Activated CD8-positive, alpha-beta memory T cell treated with anti-CD3 and anti-CD28 coated beads, Interleukin-2, amount 10 ng/mL, durations not matched to agents 7 days and 5 days (primary cell): ENCODE measurements at regions not wholly inside any gene's neighbourhood (a gene's known extent, or its start where the extent isn't known, plus 50 kb on each side); places are given as distances from the start of the nearest gene placed in this dataset.
"Not testable (repeated sequence)": the region's sequence is repeated elsewhere in the genome, so short reads cannot be mapped to it uniquely, and the experiment has no call there.

Experiments used
- ATAC-seq: fragments of 150-1000 bp; cut with Tn5 transposase; one replicate; pipeline ENCODE4 v1.10.0; 2021; ENCODE audit warnings: moderate library complexity
- CTCF ChIA-PET: fragments of 350-600 bp; sonication (Branson Sonifier 250); formaldehyde crosslinking; loops from one replicate; lab custom pipeline; 2021; ENCODE audit warnings: antibody characterized with exemption; lab: Charles Lee
- DNase-seq: peaks from one replicate; pipeline ENCODE4 v3.0.0-alpha.2; 2020
- H3K27ac Mint-ChIP-seq: one replicate; pipeline ENCODE4 v1.8.0; 2021; ENCODE audit warnings: mild to moderate bottlenecking, mixed read lengths
- H3K27me3 Mint-ChIP-seq: one replicate; pipeline ENCODE4 v1.8.0; 2021; ENCODE audit warnings: mixed read lengths
- H3K36me3 Mint-ChIP-seq: one replicate; pipeline ENCODE4 v1.8.0; 2021; ENCODE audit warnings: mild to moderate bottlenecking, mixed read lengths
- H3K4me1 Mint-ChIP-seq: one replicate; pipeline ENCODE4 v1.8.0; 2021; ENCODE audit warnings: mixed read lengths
- H3K4me3 Mint-ChIP-seq: one replicate; pipeline ENCODE4 v1.8.0; 2021; ENCODE audit warnings: mild to moderate bottlenecking, moderate library complexity, mixed read lengths
- H3K9me3 Mint-ChIP-seq: one replicate; pipeline ENCODE4 v1.8.0; 2022; ENCODE audit warnings: low read depth, mixed read lengths

DNA sequence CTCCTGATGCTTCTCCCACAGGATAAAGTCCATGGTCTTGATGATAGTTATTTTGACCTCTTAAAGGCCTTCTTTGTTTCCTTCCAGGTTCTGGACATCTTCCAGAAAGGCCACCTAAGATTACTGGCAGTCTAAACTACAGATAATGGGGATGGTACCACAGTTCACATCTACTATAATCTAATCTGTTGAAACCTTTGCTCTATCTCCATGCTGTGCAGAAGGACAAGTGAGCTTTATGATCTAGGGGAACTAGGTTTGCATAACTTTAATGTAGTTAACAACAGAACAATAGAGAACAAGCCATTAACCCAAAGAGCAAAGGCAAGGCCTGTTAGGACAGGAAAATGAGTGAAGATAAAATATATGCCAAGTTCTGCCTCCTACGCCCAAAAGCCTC lies 103.9 kb upstream of the KLHL13 start:
- CTCF ChIA-PET = no interaction called here
- no peaks in the 10 kb centered on the region for H3K4me1 Mint-ChIP-seq
- no peak overlapping the region for H3K4me3 Mint-ChIP-seq
- no peak overlapping the region for H3K27ac Mint-ChIP-seq
- DNase-seq (no peak), ATAC-seq (no peak)
- H3K9me3 Mint-ChIP-seq = no peaks in the 10 kb centered on the region
- no peaks in the 10 kb centered on the region for H3K36me3 Mint-ChIP-seq
- peaks cover 2% of the 10 kb centered on the region for H3K27me3 Mint-ChIP-seq

DNA sequence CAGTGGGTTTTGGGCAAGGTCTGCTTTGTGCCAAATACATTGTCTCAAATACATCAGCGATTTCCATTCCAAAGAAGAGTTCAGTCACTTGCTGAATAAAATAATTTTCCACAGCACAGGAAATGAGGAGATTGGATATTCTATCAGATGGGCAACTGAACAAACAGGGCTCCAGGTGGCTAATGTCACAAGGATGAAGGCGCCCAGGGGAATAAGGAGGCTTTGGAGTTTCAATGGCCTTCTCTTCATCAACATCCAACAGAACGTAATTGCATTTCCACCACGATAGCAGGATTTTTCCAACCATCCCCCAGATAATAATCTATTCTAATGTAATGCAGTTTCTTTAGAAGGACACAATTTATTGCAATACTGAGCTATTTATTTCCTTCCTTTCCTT lies 104.7 kb upstream of the KLHL13 start:
- H3K4me1 Mint-ChIP-seq = no peaks in the 10 kb centered on the region
- H3K36me3 Mint-ChIP-seq = no peaks in the 10 kb centered on the region
- no peak overlapping the region for H3K27ac Mint-ChIP-seq
- H3K4me3 Mint-ChIP-seq = no peak overlapping the region
- DNase-seq (no peak), ATAC-seq (no peak)
- H3K9me3 Mint-ChIP-seq = no peaks in the 10 kb centered on the region
- CTCF ChIA-PET = no interaction called here
- H3K27me3 Mint-ChIP-seq = peaks cover 3% of the 10 kb centered on the region

DNA sequence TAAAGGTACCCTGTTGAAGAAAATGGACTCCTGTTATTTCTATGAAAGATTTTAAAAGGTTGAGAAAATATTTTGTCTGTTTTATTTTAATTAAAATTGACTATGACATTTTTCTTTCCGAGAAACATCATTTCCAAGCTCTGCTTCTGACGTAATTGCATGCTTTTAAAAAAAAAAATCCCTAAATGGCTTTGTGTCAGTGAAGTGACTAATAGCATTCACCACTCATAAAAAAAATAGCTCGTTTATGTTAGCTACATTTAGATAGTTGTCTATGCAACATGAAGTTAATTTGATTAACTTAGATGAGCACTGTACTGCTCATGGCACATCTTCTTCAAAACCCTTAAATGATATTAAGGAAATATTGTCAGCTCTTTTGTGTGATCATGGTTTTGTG lies 105.1 kb upstream of the KLHL13 start:
- Mint-ChIP-seq H3K36me3 (no peaks in the 10 kb centered on the region), H3K27ac (no peak overlapping the region), H3K9me3 (no peaks in the 10 kb centered on the region), H3K4me3 (no peak overlapping the region), H3K4me1 (no peaks in the 10 kb centered on the region), H3K27me3 (peaks cover 3% of the 10 kb centered on the region)
- CTCF ChIA-PET = no interaction called here
- ATAC-seq = no peak
- no peak for DNase-seq

DNA sequence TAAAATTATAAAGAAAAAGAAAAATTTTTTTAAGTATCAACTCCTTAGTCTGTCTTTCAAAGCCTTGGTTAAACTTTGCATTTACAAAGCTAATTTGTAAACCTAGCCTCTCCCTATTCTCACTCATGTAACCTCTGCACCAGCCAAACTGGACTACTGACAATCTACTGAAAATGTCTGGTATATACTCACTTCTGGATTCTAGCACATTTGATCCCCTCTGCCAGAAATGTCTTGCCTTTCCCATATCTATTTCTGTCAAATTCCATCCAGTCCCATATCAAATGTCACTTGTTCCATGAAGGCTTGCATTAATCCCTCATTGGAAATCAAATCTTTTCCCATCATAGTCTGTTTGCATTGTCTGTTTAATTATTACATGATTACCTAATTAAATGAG lies 105.8 kb upstream of the KLHL13 start:
- H3K36me3 Mint-ChIP-seq = no peaks in the 10 kb centered on the region
- no peak overlapping the region for H3K4me3 Mint-ChIP-seq
- no peak for DNase-seq
- H3K9me3 Mint-ChIP-seq = no peaks in the 10 kb centered on the region
- CTCF ChIA-PET = no interaction called here
- no peaks in the 10 kb centered on the region for H3K4me1 Mint-ChIP-seq
- H3K27me3 Mint-ChIP-seq = peaks cover 3% of the 10 kb centered on the region
- no peak overlapping the region for H3K27ac Mint-ChIP-seq
- ATAC-seq = no peak

DNA sequence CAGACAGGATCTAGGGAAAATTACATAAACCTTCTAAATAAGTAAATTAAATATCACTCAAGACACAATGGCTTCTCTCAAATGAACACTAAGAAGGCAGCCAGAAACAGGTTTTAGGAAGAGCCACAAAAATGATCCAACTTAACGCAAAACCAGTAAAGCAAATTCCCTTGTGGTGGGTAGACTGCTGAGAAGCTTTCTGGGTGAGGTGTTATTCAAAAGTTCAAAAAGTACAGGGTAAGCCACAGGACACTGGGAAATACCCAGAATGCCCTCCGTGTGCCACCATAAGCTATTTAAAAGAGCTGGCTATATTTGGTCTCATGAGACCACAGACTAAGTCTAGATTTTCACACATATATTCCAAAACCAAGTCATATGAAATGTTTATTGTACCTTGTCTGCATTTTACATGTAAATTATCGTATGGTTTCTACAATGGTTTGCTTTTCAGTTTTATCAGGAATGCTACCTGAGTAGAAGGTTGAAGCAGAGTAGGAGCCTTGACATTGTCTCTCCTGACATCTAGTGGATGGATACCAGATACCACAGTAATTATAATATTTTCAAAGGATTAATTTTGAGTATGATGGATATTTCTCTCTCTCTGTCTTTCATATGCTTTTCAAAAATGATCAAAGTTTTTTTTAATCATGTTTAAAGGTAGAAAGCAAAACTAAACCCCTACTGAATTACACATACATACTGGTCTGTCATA lies 109.3 kb upstream of the KLHL13 start:
- CTCF ChIA-PET = no interaction called here
- DNase-seq (no peak), ATAC-seq (no peak)
- no peaks in the 10 kb centered on the region for H3K4me1 Mint-ChIP-seq
- H3K9me3 Mint-ChIP-seq = no peaks in the 10 kb centered on the region
- H3K27ac Mint-ChIP-seq = no peak overlapping the region
- H3K27me3 Mint-ChIP-seq = peaks cover 3% of the 10 kb centered on the region
- no peak overlapping the region for H3K4me3 Mint-ChIP-seq
- H3K36me3 Mint-ChIP-seq = no peaks in the 10 kb centered on the region

DNA sequence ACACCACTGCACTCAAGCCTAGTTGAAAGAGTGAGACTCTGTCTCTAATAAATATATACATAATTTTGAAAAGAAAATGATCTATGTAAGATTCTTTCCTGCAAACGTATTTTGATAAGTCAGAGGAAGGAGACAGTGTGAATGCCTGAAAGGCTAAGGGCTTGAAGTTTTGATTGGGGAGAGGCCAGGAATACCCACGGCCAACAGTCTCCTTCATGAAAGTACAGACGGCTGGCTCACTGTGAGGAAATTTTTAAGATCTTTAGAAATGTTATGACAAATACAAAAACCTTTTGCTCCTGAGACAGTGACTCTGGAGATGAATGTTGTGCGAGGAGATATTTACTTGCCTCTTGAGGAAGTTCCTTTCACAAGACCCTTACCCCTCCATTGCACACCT lies 111.4 kb upstream of the KLHL13 start:
- no peak overlapping the region for H3K4me3 Mint-ChIP-seq
- ATAC-seq (no peak), DNase-seq (no peak)
- no peak overlapping the region for H3K27ac Mint-ChIP-seq
- H3K36me3 Mint-ChIP-seq = no peaks in the 10 kb centered on the region
- CTCF ChIA-PET = no interaction called here
- H3K27me3 Mint-ChIP-seq = peaks cover 3% of the 10 kb centered on the region
- no peaks in the 10 kb centered on the region for H3K4me1 Mint-ChIP-seq
- no peaks in the 10 kb centered on the region for H3K9me3 Mint-ChIP-seq

DNA sequence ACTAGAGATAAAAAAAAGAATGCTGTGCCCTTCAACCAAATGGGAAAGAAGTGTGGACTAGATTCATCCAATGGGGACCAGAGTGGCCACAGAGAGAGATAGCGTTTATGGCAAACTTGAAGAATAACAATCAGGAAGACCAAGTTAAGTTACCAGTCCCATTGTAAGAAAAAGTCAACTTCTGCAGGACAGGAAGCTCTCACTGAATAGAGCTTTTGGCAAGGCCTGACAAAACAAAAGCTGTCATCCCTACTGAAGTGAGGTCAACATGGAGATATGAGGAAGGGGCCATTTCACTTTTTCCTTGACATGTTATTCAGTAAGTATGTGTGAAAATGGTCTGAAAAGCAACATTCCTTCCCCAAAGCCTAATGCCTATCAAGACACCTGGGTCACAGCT lies 111.8 kb upstream of the KLHL13 start:
- ATAC-seq = no peak
- no peaks in the 10 kb centered on the region for H3K4me1 Mint-ChIP-seq
- H3K27ac Mint-ChIP-seq = no peak overlapping the region

DNA sequence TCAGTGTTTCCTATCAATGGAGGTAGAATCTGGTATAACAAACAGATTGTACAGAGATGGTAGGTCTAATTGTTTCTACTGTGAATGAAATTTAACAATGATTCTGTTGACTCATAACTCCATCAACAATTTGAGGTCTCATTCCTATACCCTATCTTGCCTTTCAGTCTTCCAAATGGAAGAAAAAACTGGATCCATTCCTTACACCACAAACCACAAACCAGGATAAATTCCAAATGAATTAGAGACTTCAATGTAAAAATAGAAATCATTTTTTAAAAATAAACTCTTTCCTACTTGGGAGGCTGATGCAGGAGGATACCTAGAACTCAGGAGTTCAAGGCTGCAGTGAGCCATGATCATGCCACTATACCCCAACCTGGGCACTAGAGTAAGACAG lies 114.4 kb upstream of the WDR44 start:
- H3K9me3 Mint-ChIP-seq = no peaks in the 10 kb centered on the region
- no peak overlapping the region for H3K27ac Mint-ChIP-seq
- DNase-seq (no peak), ATAC-seq (no peak)
- H3K27me3 Mint-ChIP-seq = no peaks in the 10 kb centered on the region
- CTCF ChIA-PET = no interaction called here
- H3K4me3 Mint-ChIP-seq = no peak overlapping the region
- no peaks in the 10 kb centered on the region for H3K4me1 Mint-ChIP-seq
- no peaks in the 10 kb centered on the region for H3K36me3 Mint-ChIP-seq

More for the DNA sequence above, 111.8 kb upstream of the KLHL13 start:
- H3K36me3 Mint-ChIP-seq = no peaks in the 10 kb centered on the region
- DNase-seq = no peak
- peaks cover 3% of the 10 kb centered on the region for H3K27me3 Mint-ChIP-seq
- no peak overlapping the region for H3K4me3 Mint-ChIP-seq
- CTCF ChIA-PET = no interaction called here
- H3K9me3 Mint-ChIP-seq = no peaks in the 10 kb centered on the region

DNA sequence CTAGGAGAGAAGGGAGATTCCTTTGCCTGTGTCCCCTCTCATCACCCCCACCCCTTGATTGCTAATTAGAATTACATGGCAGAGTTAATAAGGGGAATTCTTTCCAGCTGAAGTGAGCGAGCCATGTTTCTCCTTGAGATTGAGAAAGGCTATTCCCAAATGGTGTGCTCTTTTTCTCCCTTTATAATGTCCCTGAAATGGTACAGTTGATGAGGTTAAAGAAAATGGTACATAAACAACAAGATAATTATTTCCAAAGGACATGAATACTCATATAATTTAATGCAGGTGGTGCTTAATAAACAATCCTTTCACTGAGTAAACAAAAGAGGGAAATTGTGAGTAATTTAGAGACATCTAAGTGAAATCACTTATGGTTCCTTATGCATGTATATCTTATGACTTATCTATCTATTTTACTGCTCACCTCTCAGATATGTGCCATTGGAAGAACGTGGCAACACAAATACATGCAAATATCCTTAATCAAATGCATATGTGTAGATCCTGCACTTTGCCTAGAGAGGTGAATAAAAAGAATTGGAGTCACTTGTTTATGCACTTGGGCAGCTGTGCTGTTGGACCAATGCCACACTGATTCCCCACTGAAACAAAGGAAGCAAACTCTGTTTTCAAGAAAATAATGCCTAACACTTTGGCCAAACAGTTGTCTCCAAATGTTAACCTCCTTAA lies 106.6 kb upstream of the WDR44 start:
- no peaks in the 10 kb centered on the region for H3K27me3 Mint-ChIP-seq
- H3K4me3 Mint-ChIP-seq = no peak overlapping the region

DNA sequence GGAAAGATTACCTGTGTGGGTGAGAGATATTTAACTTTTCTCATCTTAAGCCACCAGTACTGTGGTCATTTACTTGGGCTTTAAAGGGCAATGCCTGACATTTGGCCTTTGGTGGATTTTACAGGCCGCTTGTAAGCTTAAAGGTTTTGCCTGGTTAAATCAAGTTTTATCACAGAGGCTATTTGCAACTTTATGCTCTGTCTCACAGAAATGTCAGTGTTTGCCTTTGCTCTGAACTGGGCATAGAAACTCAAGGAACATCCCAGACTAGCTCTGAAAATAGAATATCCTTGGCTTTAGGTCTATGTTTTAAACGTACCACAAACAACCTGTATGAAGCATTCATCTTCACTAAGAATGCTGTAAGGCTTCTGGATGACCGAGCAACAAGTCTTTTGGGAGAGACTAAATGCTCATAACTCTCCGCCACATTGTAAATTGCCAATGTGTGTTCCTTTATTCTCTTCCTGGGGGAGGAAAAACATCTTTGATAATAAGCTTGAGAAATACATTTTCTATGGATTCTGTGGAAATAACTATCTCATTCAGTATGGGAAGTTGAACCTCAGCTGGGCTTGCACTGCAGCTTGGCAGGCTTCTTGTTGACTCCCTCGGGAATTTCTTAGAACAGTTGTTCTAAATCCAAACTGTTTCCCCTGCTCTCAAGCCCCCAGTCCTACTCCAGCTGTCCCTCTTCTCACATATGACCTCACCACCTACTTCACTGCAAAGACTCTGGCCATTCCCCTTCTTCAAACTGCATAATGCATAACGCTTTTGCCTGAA lies 105.8 kb upstream of the WDR44 start:
- ATAC-seq (no peak), DNase-seq (no peak)
- CTCF ChIA-PET = no interaction called here
- Mint-ChIP-seq H3K36me3 (no peaks in the 10 kb centered on the region), H3K27me3 (peaks cover 3% of the 10 kb centered on the region), H3K9me3 (no peaks in the 10 kb centered on the region), H3K4me1 (peaks cover 6% of the 10 kb centered on the region), H3K4me3 (no peak overlapping the region), H3K27ac (no peak overlapping the region)

More for the DNA sequence above, 106.6 kb upstream of the WDR44 start:
- no peaks in the 10 kb centered on the region for H3K9me3 Mint-ChIP-seq
- no peaks in the 10 kb centered on the region for H3K36me3 Mint-ChIP-seq
- CTCF ChIA-PET = no interaction called here
- DNase-seq = no peak
- peaks cover 6% of the 10 kb centered on the region for H3K4me1 Mint-ChIP-seq
- H3K27ac Mint-ChIP-seq = no peak overlapping the region
- no peak for ATAC-seq

DNA sequence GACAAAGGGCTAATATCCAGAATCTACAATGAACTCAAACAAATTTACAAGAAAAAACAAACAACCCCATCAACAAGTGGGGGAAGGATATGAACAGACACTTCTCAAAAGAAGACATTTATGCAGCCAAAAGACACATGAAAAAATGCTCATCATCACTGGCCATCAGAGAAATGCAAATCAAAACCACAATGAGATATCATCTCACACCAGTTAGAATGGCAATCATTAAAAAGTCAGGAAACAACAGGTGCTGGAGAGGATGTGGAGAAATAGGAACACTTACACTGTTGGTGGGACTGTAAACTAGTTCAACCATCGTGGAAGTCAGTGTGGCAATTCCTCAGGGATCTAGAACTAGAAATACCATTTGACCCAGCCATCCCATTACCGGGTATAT lies 98.9 kb upstream of the WDR44 start:
- H3K36me3 Mint-ChIP-seq, DNase-seq, H3K9me3 Mint-ChIP-seq, H3K4me1 Mint-ChIP-seq, H3K27me3 Mint-ChIP-seq, H3K27ac Mint-ChIP-seq, CTCF ChIA-PET, H3K4me3 Mint-ChIP-seq, ATAC-seq: not testable (repeated sequence)

DNA sequence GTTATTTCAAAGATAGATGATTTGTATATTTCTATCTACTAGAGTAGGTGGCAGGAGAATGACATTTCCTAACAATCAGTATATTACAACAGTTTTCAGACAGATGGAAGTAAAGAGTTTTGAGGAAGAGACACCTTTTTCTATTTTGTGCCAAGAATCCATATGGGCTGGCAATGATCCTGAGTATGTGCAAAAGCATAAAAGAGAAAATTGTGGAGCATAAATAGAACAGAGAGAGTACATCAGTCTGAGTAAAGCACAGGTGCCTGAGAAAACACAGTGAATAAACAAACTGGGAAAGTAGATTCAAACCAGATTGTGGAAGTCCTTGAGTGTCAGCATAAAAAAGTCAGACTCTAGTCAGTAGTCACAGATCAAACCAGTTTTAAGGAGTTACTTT lies 96.8 kb upstream of the WDR44 start:
- no peaks in the 10 kb centered on the region for H3K4me1 Mint-ChIP-seq
- no peaks in the 10 kb centered on the region for H3K9me3 Mint-ChIP-seq
- DNase-seq = no peak
- no peak for ATAC-seq
- H3K27me3 Mint-ChIP-seq = peaks cover 3% of the 10 kb centered on the region
- CTCF ChIA-PET = no interaction called here
- no peaks in the 10 kb centered on the region for H3K36me3 Mint-ChIP-seq
- H3K4me3 Mint-ChIP-seq = no peak overlapping the region
- no peak overlapping the region for H3K27ac Mint-ChIP-seq

DNA sequence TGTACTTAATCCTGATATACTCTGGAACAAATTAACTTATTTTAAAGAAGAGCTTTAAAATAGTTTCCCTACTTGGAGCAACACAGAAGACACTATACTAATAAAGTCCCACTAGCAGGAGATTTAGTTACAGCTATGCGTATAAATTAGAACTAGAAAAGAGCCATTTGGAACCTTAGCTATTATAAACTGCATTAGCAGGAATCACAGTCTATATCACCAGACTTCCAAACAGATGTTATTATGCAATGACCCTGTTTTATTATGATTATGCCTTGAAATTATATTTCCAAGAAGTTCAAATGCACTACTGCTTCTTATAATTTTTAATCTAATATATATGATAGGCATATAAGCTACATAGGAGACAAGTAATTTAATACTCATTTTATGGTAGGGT lies 95.5 kb upstream of the WDR44 start:
- no peaks in the 10 kb centered on the region for H3K9me3 Mint-ChIP-seq
- H3K4me1 Mint-ChIP-seq = no peaks in the 10 kb centered on the region
- H3K36me3 Mint-ChIP-seq = no peaks in the 10 kb centered on the region
- H3K27me3 Mint-ChIP-seq = no peaks in the 10 kb centered on the region
- ATAC-seq (no peak), DNase-seq (no peak)
- CTCF ChIA-PET = no interaction called here
- H3K4me3 Mint-ChIP-seq = no peak overlapping the region
- no peak overlapping the region for H3K27ac Mint-ChIP-seq

DNA sequence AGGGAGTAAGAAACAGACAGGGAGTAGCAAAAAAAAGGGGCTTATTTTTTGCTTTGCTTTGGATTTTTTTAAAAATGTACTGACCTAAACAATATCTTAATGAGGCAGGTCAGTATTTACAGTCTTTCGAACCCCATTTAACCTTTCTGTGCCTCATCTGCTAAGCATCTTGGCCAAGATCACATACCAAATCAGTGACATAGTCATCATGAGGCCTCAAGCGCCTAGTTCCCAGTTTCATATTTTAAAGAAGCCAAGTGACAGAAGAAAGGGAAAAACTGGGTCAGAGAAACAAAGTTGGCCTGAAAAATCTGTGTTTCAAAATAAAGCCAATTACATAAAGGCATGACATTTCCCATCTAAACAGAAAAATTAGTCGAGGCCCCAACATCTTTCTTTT lies 94.6 kb upstream of the WDR44 start:
- H3K27ac Mint-ChIP-seq = no peak overlapping the region
- H3K9me3 Mint-ChIP-seq = no peaks in the 10 kb centered on the region
- no peaks in the 10 kb centered on the region for H3K27me3 Mint-ChIP-seq
- DNase-seq = no peak
- CTCF ChIA-PET = no interaction called here
- H3K36me3 Mint-ChIP-seq = no peaks in the 10 kb centered on the region
- no peaks in the 10 kb centered on the region for H3K4me1 Mint-ChIP-seq
- H3K4me3 Mint-ChIP-seq = no peak overlapping the region
- no peak for ATAC-seq
